GM19467 (cell line): ENCODE measurements at regions not wholly inside any gene's neighbourhood (a gene's known extent, or its start where the extent isn't known, plus 50 kb on each side); places are given as distances from the start of the nearest gene placed in this dataset.
A peak's percentile ranks its signal among the peaks of the same experiment; 100 is the strongest.

Experiments used
- ATAC-seq: cut with Tn5 transposase; IDR thresholded peaks from one replicate; pipeline ENCODE4 v1.9.1; 2021; ENCODE audit warnings: mild to moderate bottlenecking, moderate library complexity; ENCODE audit not compliant: unreplicated experiment

GRCh38 chr9:23412046-23412445 lies 414.0 kb downstream of the ELAVL2 start:
- no peak for ATAC-seq

DNA sequence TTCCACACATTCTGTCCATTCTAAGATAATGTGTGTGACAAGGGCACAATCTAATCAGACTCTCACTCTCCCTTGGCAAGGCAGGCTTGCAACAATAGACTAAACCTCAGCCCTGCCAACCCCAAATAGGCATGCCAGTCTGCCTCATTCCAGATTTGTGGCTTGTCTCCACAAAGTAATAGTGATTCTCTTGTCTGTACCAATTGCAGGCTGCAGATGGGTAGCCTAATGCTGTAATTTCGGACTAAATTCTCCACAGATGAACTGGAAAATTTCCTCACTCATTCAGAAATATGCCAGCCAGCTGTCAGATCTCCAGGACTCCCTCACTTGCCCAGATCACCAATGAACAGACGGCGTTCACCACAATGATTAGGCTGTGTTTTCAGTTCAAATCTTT lies 413.6 kb downstream of the ELAVL2 start:
- ATAC-seq, result no peak

DNA sequence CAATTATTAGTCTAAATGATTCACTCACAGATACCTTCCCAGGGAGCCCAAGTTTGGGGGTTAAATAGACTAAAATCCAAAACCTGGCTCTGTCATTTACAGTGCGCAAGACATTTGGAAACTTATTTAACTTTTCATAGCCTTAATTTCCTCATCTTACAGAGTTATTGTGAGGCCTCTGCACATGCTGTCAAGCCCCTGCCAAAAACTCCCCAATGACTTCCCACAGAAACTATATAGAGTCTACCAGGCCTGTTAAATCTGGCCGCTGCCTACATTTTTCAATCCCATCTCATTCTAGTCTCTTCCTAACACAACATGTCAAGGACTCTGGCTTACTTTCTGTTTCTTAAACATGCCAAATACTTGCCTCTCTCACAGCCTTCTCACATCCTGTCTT lies 412.5 kb downstream of the ELAVL2 start:
- no peak for ATAC-seq

- ATAC-seq, result no peak
These were observed 402.0 kb downstream of the ELAVL2 start for GRCh38 chr9:23423999-23424398.

DNA sequence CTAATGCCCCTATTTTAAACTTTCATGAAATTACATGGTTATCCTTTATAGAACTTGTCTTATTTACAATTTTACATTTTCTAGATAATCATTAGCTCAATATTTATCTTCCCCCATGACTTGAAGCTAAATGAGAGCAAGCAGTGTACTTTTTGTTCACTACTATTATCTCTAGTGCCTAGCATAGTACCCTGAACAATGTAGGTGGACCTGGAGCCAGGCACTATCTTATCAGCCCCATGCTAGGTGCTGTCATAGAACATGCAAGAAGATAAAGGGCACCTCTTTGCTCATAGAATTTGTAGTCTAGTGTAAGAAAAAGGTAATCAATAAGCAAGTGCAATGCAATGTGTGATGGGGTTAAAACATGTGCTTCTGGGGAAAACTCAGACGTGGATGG lies 399.9 kb downstream of the ELAVL2 start:
- no peak for ATAC-seq

- no peak for ATAC-seq
These were observed 394.6 kb downstream of the ELAVL2 start for GRCh38 chr9:23431459-23431858.

- no peak for ATAC-seq
These were observed 391.4 kb downstream of the ELAVL2 start for GRCh38 chr9:23434654-23435053.

GRCh38 chr9:23438299-23438907 lies 387.6 kb downstream of the ELAVL2 start:
- no peak for ATAC-seq

DNA sequence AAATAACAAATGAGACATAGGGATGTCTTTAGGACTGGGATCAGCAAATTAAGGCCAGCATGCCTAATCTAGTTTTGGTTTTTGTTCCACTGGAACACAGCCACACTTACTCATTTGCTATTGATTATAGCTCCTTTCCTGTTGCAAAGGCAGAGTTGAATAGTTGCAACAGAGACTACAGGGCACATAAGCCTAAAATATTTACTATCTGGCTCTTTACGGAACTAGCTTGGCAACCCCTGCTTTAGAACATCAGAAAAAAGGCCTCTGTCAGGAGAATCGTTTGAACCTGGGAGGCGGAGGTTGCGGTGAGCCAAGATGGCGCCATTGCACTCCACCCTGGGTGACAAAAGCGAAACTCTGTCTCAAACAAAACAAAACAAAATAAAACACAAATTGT lies 384.8 kb downstream of the ELAVL2 start:
- ATAC-seq, result no peak

GRCh38 chr9:23444658-23445057 lies 381.4 kb downstream of the ELAVL2 start:
- ATAC-seq, result no peak

- no peak for ATAC-seq
These were observed 378.9 kb downstream of the ELAVL2 start for GRCh38 chr9:23447166-23447565.

DNA sequence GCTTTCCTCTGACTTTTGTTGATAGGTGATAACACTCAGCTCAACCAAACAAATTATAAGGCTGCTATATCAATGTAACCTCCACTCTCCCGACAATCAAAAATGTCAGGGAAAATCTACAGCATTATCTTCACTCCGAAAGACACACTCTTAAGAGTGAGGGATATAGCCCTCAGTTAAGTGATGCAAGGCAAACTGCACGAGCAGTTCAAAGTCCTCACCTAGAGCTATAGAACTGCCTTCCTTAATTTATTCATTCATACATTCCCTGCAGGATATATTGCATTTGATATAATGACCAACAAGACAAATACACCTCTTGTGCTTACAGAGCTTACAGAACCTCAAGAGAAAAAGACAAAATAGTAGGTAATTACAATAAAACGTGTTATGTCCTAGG lies 378.1 kb downstream of the ELAVL2 start:
- no peak for ATAC-seq

GRCh38 chr9:23451802-23452418 lies 374.1 kb downstream of the ELAVL2 start:
- no peak for ATAC-seq

DNA sequence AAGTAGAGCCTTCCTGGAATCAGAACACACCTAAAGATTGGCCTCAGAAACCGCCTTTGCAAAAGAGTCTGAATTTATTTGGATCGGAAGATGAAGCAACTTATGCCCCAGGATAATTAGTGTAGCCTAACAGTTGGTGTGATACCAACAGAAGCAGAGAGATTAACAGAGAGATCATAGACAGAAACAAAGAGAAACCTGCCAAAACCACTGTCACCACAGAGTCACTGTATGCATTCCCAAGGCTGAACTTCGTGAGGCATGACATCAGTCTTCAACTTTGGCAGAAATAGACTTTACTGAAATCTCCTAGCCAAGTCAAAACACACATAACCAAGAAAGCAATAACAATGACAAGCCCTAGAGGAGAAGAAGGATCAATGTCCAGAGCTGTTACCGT lies 361.8 kb downstream of the ELAVL2 start:
- no peak for ATAC-seq

DNA sequence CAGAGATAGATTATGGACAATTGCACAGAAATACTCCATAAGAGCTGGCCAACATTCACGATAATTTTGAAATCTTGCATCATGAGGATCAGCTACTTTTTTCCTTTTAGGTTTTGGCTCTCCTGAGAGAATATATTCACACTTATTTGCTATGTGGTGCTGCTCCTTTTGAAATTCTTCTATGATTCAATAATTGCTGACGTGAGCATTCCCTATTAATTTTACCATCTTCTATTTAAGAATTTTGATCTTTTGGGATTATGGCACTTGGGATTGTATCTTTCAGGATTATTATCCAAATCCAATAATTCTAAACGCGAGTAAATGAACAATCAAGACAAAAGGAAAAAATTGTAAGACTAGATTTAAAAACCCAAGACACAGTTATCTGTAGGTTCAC lies 358.8 kb downstream of the ELAVL2 start:
- no peak for ATAC-seq

DNA sequence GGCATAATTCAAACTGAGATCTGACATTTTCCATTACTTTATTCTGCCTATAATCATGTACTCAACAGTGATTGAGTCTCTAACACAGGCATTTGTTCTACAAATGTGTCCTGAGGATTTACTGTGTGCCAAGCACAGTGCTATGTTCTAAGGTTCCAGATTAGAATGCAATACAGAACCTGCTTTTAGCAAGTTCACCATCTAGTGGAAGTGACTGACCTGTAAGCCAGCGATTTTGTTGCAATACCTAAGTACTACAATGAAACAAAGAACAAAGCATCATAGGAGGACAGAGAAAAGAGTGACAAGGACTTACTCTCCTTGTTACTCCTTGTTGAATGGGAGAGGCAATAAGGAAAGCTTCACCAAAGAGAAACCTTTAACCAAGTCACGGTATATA lies 348.1 kb downstream of the ELAVL2 start:
- no peak for ATAC-seq

GRCh38 chr9:23483566-23483965 lies 342.5 kb downstream of the ELAVL2 start:
- ATAC-seq, result no peak

DNA sequence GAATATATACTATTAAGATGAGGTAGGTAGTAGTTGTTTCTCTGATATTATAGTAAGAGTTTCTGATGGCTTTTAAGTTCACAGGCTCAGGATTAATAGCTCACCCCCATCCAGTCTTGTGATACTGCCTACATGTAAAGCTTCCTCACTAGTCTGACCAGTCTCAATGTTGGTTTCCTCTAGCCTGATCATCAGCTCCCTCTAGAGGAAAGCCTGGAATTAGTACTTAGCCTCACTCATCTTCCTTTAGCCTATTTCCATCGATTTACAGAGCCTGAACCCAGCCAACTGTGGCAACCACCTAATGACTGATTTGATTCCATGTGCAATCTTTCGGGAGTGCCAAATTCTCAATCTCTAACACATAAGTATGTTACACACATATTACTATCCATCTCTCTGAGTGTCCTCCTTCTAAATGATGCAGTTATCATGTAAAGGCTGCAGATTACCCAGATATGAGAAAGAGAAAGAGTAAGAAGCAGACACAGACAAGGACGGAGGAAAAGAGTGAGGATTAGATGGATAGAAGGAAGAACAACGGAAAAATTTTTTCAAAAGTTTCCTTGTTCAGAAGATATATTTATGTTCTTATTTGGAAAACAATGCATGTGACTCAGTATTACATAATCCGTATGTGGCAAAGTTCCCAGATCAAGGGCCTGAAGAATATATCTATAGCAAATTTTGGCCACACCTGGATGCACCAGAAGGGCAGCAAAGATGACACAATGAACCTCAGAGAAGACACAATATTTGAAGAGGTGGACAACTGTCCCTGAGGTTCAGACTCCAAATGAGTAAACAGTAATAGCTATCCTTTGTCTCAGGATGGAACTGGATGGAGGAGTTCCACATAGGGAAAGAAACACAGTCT lies 333.7 kb downstream of the ELAVL2 start:
- peak; percentile 59 for ATAC-seq

GRCh38 chr9:23493219-23493618 lies 332.8 kb downstream of the ELAVL2 start:
- ATAC-seq, result no peak

DNA sequence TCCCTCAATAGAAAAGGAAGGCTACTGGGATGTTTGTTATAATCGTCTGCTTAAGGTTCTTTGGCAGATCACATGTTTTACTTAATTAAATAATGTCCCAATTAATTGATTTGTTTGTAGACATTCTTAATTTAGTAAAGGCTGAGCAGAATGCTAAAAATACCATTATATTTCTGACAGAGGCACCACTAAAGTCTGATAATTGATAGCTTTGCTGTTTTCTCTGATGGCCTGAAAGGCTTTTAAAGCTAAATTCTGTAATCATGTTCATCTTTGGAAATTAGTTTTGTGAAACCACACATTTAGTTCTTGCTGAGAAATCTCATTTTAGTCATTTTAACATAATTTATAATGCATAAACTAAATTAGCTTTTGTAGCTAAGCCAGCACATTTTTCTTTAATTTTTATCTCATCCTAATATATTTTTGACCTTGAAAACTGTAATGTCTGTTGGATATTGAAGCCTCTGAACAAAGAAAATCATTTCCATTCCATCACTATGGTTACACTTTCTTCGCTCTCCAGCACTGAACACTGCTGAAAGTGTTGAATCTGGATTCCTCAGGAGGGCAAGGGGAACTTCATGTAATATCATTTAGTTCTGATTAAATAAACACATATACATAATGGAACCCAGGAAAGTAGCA lies 329.4 kb downstream of the ELAVL2 start:
- no peak for ATAC-seq

GRCh38 chr9:23497137-23497504 lies 328.9 kb downstream of the ELAVL2 start:
- ATAC-seq, result no peak

- no peak for ATAC-seq
These were observed 324.0 kb downstream of the ELAVL2 start for GRCh38 chr9:23502004-23502403.
